ENCODE measurements at regions not wholly inside any gene's neighbourhood (a gene's known extent, or its start where the extent isn't known, plus 50 kb on each side); places are given as distances from the start of the nearest gene placed in this dataset.

DNA sequence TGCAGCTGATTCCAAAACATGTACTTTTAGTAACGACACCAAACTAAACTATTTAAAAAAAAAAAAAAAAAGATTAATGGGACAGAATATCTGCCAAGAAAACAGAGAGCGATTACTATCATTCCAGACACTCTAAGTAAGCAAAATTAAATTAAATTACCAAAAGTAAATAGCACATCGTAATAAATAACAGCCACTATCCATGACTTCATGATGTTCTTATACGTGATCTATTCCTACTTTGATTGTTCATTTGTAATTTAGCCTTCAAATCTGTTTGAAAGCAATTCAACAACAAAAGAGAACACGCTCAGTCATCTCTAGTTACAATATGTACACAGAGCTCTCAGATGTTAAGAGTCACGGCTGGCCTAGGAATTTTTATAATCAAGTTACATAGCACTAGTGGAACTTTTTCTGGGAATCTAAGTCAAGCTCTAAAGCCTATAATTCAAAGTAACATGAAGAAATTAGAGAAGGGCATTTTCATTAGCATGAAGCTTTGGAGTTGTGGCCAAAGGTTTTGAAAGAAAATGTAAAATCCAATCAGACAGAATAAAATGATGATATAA, 241.7 kb upstream of the NEBL start:
- no peak overlapping the region for H3K9ac ChIP-seq (ENCODE audit: low read depth, low read length, poor library complexity)
- DNase-seq (ENCODE audit: low spot score) = no peak
- H3K27ac ChIP-seq (replicated peaks; ENCODE audit: low read length) = no peak overlapping the region
- no peaks in the 10 kb centered on the region for H3K9me3 ChIP-seq (replicated peaks in 1 of 2; ENCODE audit: control insufficient read depth in 2 of 2, insufficient read depth in 1 of 2, low read depth in 1 of 2, low read length in 2 of 2)
- H2BK12ac ChIP-seq (ENCODE audit: low read length) = no peak overlapping the region
- no peak overlapping the region for H3K18ac ChIP-seq (ENCODE audit: low read length)
- no peak overlapping the region for H3K14ac ChIP-seq (ENCODE audit: low read length)
- H2BK15ac ChIP-seq (ENCODE audit: low read length) = no peak overlapping the region
- H3K23ac ChIP-seq (ENCODE audit: low read depth, low read length, poor library complexity) = no peak overlapping the region
- H2AK5ac ChIP-seq (ENCODE audit: low read depth, low read length) = no peak overlapping the region
- no peak overlapping the region for H4K8ac ChIP-seq (ENCODE audit: low read depth, low read length)
- H3K4ac ChIP-seq (ENCODE audit: low read length) = no peak overlapping the region
- no peaks in the 10 kb centered on the region for H3K79me1 ChIP-seq (ENCODE audit: low read depth, low read length)
- H4K91ac ChIP-seq (ENCODE audit: low read depth, low read length, poor library complexity) = no peak overlapping the region
- no peaks in the 10 kb centered on the region for H3K27me3 ChIP-seq (ENCODE audit: control insufficient read depth in 3 of 3, insufficient read depth in 3 of 3, low read depth in 1 of 3, low read length in 3 of 3)
- WGBS, 2 donors (ENCODE audit: extremely low coverage in 2 of 2, insufficient read length in 2 of 2, insufficient replicate concordance in 1 of 2) = no CpG with 5 or more reads among the region's 6 CpGs
- H2BK5ac ChIP-seq (ENCODE audit: low read length) = no peak overlapping the region
- H3K4me1 ChIP-seq (ENCODE audit: control insufficient read depth in 2 of 2, insufficient read depth in 1 of 2, low read depth in 1 of 2, low read length in 2 of 2) = peaks cover 0 to 7% of the 10 kb centered on the region in 2 donors
- no peak overlapping the region for H2BK120ac ChIP-seq (ENCODE audit: low read depth, low read length)
- H2AFZ ChIP-seq (ENCODE audit: low read length) = no peak overlapping the region
- no peak overlapping the region for H3K4me2 ChIP-seq (ENCODE audit: insufficient read depth, low read length, poor library complexity, severe bottlenecking)
- no peak overlapping the region for H3K4me3 ChIP-seq (ENCODE audit: low read length in 2 of 2)
- H3K36me3 ChIP-seq (replicated peaks in 1 of 2; ENCODE audit: control insufficient read depth in 2 of 2, insufficient read depth in 2 of 2, low read length in 2 of 2) = no peaks in the 10 kb centered on the region

DNA sequence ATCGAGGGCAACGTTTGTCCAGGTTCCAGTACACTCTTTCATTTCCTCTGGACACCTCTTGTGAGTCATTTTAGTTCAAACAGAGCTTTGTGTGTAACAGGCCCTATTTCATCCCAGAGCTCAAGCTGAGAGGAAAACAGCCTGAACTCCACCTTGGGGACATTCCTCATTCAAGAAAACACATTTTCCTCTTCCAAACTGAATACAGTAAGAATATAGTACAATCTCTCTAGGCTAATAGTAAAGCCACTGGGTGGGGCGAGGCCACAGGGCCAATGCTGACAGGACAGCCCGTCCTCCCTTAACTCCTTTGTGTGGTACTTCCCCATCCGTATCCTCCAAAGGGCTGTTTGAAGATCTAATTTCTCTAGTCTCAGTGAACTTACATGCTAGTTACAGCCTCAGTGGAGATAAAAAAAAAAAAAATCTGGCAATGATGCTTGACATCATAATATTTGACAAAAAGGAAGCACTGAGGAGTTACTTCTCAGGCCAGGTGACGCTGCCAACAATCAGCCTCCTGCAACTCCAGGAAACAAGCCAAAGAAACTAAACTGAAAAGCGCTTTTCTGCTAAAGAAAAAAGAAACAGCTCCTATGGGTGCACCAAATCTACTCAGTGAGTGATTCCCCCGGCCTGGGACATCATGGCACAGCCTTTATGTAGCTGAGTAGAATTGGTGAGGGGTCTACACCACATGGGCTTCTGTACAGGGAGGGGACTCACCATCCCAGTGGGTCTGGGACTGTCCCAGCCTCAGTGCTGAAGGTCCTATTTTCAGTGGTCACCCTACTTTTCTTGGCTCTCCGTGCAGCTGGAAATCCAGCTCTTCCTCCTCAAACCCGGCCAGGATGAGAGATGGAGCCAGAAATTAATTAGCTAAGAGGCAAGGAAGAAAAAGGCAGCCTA, 238.2 kb upstream of the NEBL start:
- no peaks in the 10 kb centered on the region for H3K9me3 ChIP-seq (replicated peaks in 1 of 2; ENCODE audit: control insufficient read depth in 2 of 2, insufficient read depth in 1 of 2, low read depth in 1 of 2, low read length in 2 of 2)
- no peak overlapping the region for H2BK5ac ChIP-seq (ENCODE audit: low read length)
- H3K4me2 ChIP-seq (ENCODE audit: insufficient read depth, low read length, poor library complexity, severe bottlenecking) = no peak overlapping the region
- H3K27ac ChIP-seq (replicated peaks; ENCODE audit: low read length) = no peak overlapping the region
- no peak overlapping the region for H3K18ac ChIP-seq (ENCODE audit: low read length)
- H3K79me1 ChIP-seq (ENCODE audit: low read depth, low read length) = no peaks in the 10 kb centered on the region
- no peak overlapping the region for H2BK12ac ChIP-seq (ENCODE audit: low read length)
- H2AK5ac ChIP-seq (ENCODE audit: low read depth, low read length) = no peak overlapping the region
- H3K14ac ChIP-seq (ENCODE audit: low read length) = no peak overlapping the region
- H3K9ac ChIP-seq (ENCODE audit: low read depth, low read length, poor library complexity) = no peak overlapping the region
- H3K27me3 ChIP-seq (ENCODE audit: control insufficient read depth in 3 of 3, insufficient read depth in 3 of 3, low read depth in 1 of 3, low read length in 3 of 3) = no peaks in the 10 kb centered on the region
- H2BK15ac ChIP-seq (ENCODE audit: low read length) = no peak overlapping the region
- H3K4me3 ChIP-seq (ENCODE audit: low read length in 2 of 2) = no peak overlapping the region
- DNase-seq (ENCODE audit: low spot score) = no peak
- WGBS, 2 donors (ENCODE audit: extremely low coverage in 2 of 2, insufficient read length in 2 of 2, insufficient replicate concordance in 1 of 2) = no CpG with 5 or more reads among the region's 10 CpGs
- no peak overlapping the region for H3K23ac ChIP-seq (ENCODE audit: low read depth, low read length, poor library complexity)
- no peak overlapping the region for H2BK120ac ChIP-seq (ENCODE audit: low read depth, low read length)
- H3K36me3 ChIP-seq (replicated peaks in 1 of 2; ENCODE audit: control insufficient read depth in 2 of 2, insufficient read depth in 2 of 2, low read length in 2 of 2) = no peaks in the 10 kb centered on the region
- H3K4me1 ChIP-seq (ENCODE audit: control insufficient read depth in 2 of 2, insufficient read depth in 1 of 2, low read depth in 1 of 2, low read length in 2 of 2) = no peaks in the 10 kb centered on the region
- no peak overlapping the region for H4K8ac ChIP-seq (ENCODE audit: low read depth, low read length)
- no peak overlapping the region for H2AFZ ChIP-seq (ENCODE audit: low read length)
- no peak overlapping the region for H3K4ac ChIP-seq (ENCODE audit: low read length)
- H4K91ac ChIP-seq (ENCODE audit: low read depth, low read length, poor library complexity) = no peak overlapping the region

DNA sequence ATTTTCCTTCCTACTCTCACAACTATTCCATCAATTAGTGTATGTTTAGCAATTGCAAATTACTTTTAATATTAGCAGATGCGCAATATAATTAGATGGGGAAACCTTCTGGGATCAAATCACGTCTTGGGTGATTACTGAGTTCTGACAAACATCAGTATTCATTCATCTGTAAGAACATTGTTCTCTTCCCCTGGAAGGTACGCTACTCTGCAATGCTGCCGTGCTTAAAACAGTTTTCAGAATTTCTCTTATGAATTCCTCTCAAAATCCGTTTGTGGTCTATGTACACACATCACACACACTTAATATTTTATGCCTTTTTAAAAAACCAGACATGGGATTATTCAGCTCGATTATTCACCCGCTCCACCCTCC, 237.5 kb upstream of the NEBL start:
- Histone ChIP-seq H2BK12ac (ENCODE audit: low read length) (no peak overlapping the region), H3K4me1 (ENCODE audit: control insufficient read depth in 2 of 2, insufficient read depth in 1 of 2, low read depth in 1 of 2, low read length in 2 of 2) (no peaks in the 10 kb centered on the region), H2AFZ (ENCODE audit: low read length) (no peak overlapping the region), H4K91ac (ENCODE audit: low read depth, low read length, poor library complexity) (no peak overlapping the region), H3K4ac (ENCODE audit: low read length) (no peak overlapping the region), H2BK120ac (ENCODE audit: low read depth, low read length) (no peak overlapping the region), H3K14ac (ENCODE audit: low read length) (no peak overlapping the region), H4K8ac (ENCODE audit: low read depth, low read length) (no peak overlapping the region), H3K9me3 (replicated peaks in 1 of 2; ENCODE audit: control insufficient read depth in 2 of 2, insufficient read depth in 1 of 2, low read depth in 1 of 2, low read length in 2 of 2) (no peaks in the 10 kb centered on the region), H3K4me2 (ENCODE audit: insufficient read depth, low read length, poor library complexity, severe bottlenecking) (no peak overlapping the region), H3K18ac (ENCODE audit: low read length) (no peak overlapping the region), H2AK5ac (ENCODE audit: low read depth, low read length) (no peak overlapping the region), H3K9ac (ENCODE audit: low read depth, low read length, poor library complexity) (no peak overlapping the region), H3K4me3 (ENCODE audit: low read length in 2 of 2) (no peak overlapping the region), H3K23ac (ENCODE audit: low read depth, low read length, poor library complexity) (no peak overlapping the region), H3K27ac (replicated peaks; ENCODE audit: low read length) (no peak overlapping the region), H2BK5ac (ENCODE audit: low read length) (no peak overlapping the region), H3K79me1 (ENCODE audit: low read depth, low read length) (peaks cover 2% of the 10 kb centered on the region), H2BK15ac (ENCODE audit: low read length) (no peak overlapping the region), H3K36me3 (replicated peaks in 1 of 2; ENCODE audit: control insufficient read depth in 2 of 2, insufficient read depth in 2 of 2, low read length in 2 of 2) (no peaks in the 10 kb centered on the region), H3K27me3 (ENCODE audit: control insufficient read depth in 3 of 3, insufficient read depth in 3 of 3, low read depth in 1 of 3, low read length in 3 of 3) (no peaks in the 10 kb centered on the region)
- WGBS, 2 donors (ENCODE audit: extremely low coverage in 2 of 2, insufficient read length in 2 of 2, insufficient replicate concordance in 1 of 2) = no CpG with 5 or more reads among the region's 7 CpGs
- DNase-seq (ENCODE audit: low spot score) = no peak

GRCh38 chr10:21130683-21131442, 233.8 kb upstream of the NEBL start:
- Histone ChIP-seq H2AK5ac (ENCODE audit: low read depth, low read length) (no peak overlapping the region), H3K27me3 (ENCODE audit: control insufficient read depth in 3 of 3, insufficient read depth in 3 of 3, low read depth in 1 of 3, low read length in 3 of 3) (no peaks in the 10 kb centered on the region), H3K23ac (ENCODE audit: low read depth, low read length, poor library complexity) (no peak overlapping the region), H2AFZ (ENCODE audit: low read length) (no peak overlapping the region), H3K9me3 (replicated peaks in 1 of 2; ENCODE audit: control insufficient read depth in 2 of 2, insufficient read depth in 1 of 2, low read depth in 1 of 2, low read length in 2 of 2) (peaks cover 0 to 7% of the 10 kb centered on the region in 2 donors), H3K36me3 (replicated peaks in 1 of 2; ENCODE audit: control insufficient read depth in 2 of 2, insufficient read depth in 2 of 2, low read length in 2 of 2) (no peaks in the 10 kb centered on the region), H2BK15ac (ENCODE audit: low read length) (no peak overlapping the region), H3K4me2 (ENCODE audit: insufficient read depth, low read length, poor library complexity, severe bottlenecking) (no peak overlapping the region), H3K4me1 (ENCODE audit: control insufficient read depth in 2 of 2, insufficient read depth in 1 of 2, low read depth in 1 of 2, low read length in 2 of 2) (no peaks in the 10 kb centered on the region), H4K91ac (ENCODE audit: low read depth, low read length, poor library complexity) (no peak overlapping the region), H2BK12ac (ENCODE audit: low read length) (no peak overlapping the region), H2BK5ac (ENCODE audit: low read length) (no peak overlapping the region), H4K8ac (ENCODE audit: low read depth, low read length) (no peak overlapping the region), H3K4ac (ENCODE audit: low read length) (no peak overlapping the region), H3K18ac (ENCODE audit: low read length) (no peak overlapping the region), H3K79me1 (ENCODE audit: low read depth, low read length) (peaks cover 2% of the 10 kb centered on the region), H3K4me3 (ENCODE audit: low read length in 2 of 2) (no peak overlapping the region), H3K14ac (ENCODE audit: low read length) (no peak overlapping the region), H2BK120ac (ENCODE audit: low read depth, low read length) (no peak overlapping the region), H3K27ac (replicated peaks; ENCODE audit: low read length) (no peak overlapping the region), H3K9ac (ENCODE audit: low read depth, low read length, poor library complexity) (no peak overlapping the region)
- DNase-seq (ENCODE audit: low spot score) = no peak
- WGBS, 2 donors (ENCODE audit: extremely low coverage in 2 of 2, insufficient read length in 2 of 2, insufficient replicate concordance in 1 of 2) = no CpG with 5 or more reads among the region's 3 CpGs

All from neuronal stem cell (in vitro differentiated cells).